ENCODE measurements at regions not wholly inside any gene's neighbourhood (a gene's known extent, or its start where the extent isn't known, plus 50 kb on each side); places are given as distances from the start of the nearest gene placed in this dataset.
"Not testable (repeated sequence)": the region's sequence is repeated elsewhere in the genome, so short reads cannot be mapped to it uniquely, and the experiment has no call there.

- Histone ChIP-seq H3K4me3 (ENCODE audit: low read length in 2 of 2) (no peak overlapping the region), H3K27ac (ENCODE audit: low read depth in 1 of 2, low read length in 2 of 2) (no peak overlapping the region), H3K36me3 (ENCODE audit: control insufficient read depth in 1 of 2, insufficient read depth in 2 of 2, low read length in 1 of 2) (no peaks in the 10 kb centered on the region), H3K9me3 (ENCODE audit: control insufficient read depth, low read length) (no peaks in the 10 kb centered on the region), H3K27me3 (ENCODE audit: control insufficient read depth in 1 of 2, insufficient read depth in 2 of 2, low read length in 1 of 2) (no peaks in the 10 kb centered on the region), H3K4me1 (ENCODE audit: control insufficient read depth in 1 of 2, insufficient read depth in 2 of 2, low read length in 2 of 2) (no peaks in the 10 kb centered on the region)
- no peak for ATAC-seq (ENCODE audit: low FRiP score)
- 92% methylated on average over 5 of the region's 5 CpGs for WGBS, 2 donors
- intact Hi-C loops (cut with DNase I): no loop called here
- DNase-seq: no peak
Measured at GRCh38 chr1:213417846-213418245, 366.8 kb downstream of the RPS6KC1 start.

GRCh38 chr1:213418268-213419071, 367.4 kb downstream of the RPS6KC1 start:
- Histone ChIP-seq H3K9me3 (ENCODE audit: control insufficient read depth, low read length) (no peaks in the 10 kb centered on the region), H3K36me3 (ENCODE audit: control insufficient read depth in 1 of 2, insufficient read depth in 2 of 2, low read length in 1 of 2) (no peaks in the 10 kb centered on the region), H3K4me3 (ENCODE audit: low read length in 2 of 2) (no peak overlapping the region), H3K27me3 (ENCODE audit: control insufficient read depth in 1 of 2, insufficient read depth in 2 of 2, low read length in 1 of 2) (no peaks in the 10 kb centered on the region), H3K27ac (ENCODE audit: low read depth in 1 of 2, low read length in 2 of 2) (no peak overlapping the region), H3K4me1 (ENCODE audit: control insufficient read depth in 1 of 2, insufficient read depth in 2 of 2, low read length in 2 of 2) (no peaks in the 10 kb centered on the region)
- ATAC-seq (ENCODE audit: low FRiP score): no peak
- 61 to 63% methylated on average over 19 of the region's 19 CpGs for whole genome bisulfite sequencing, 2 donors
- intact Hi-C loops (cut with DNase I): no loop called here
- DNase-seq: no peak

- intact Hi-C loops (cut with DNase I): no loop called here
- H3K4me3 ChIP-seq (ENCODE audit: low read length in 2 of 2): no peak overlapping the region
Measured at GRCh38 chr1:213419401-213420030, 368.5 kb downstream of the RPS6KC1 start.

DNA sequence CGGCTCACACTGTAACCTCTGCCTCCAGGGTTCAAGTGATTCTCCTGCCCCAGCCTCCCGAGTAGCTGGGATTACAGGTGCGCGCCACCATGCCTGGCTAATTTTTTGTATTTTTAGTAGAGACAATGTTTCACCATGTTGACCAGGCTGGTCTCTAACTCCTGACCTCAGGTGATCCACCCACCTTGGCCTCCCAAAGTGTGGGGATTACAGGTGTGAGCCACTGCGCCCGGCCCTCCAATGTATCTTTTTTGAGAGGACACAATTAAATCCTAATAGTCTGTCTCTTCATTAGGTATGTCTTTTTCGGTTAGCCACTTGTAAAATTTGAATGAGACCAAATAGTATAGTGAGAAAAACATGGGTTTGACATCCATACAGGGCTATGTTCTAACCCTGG, 370.1 kb downstream of the RPS6KC1 start:
- ATAC-seq (ENCODE audit: low FRiP score); DNase-seq; intact Hi-C loops (cut with DNase I); H3K27me3 ChIP-seq (ENCODE audit: control insufficient read depth in 1 of 2, insufficient read depth in 2 of 2, low read length in 1 of 2); H3K4me3 ChIP-seq (ENCODE audit: low read length in 2 of 2); H3K27ac ChIP-seq (ENCODE audit: low read depth in 1 of 2, low read length in 2 of 2); H3K9me3 ChIP-seq (ENCODE audit: control insufficient read depth, low read length); H3K36me3 ChIP-seq (ENCODE audit: control insufficient read depth in 1 of 2, insufficient read depth in 2 of 2, low read length in 1 of 2); H3K4me1 ChIP-seq (ENCODE audit: control insufficient read depth in 1 of 2, insufficient read depth in 2 of 2, low read length in 2 of 2): not testable (repeated sequence)
- 91 to 95% methylated on average over 7 of the region's 7 CpGs for WGBS, 2 donors

More at GRCh38 chr1:213419401-213420030, 368.5 kb downstream of the RPS6KC1 start:
- Histone ChIP-seq H3K9me3 (ENCODE audit: control insufficient read depth, low read length) (no peaks in the 10 kb centered on the region), H3K27ac (ENCODE audit: low read depth in 1 of 2, low read length in 2 of 2) (no peak overlapping the region), H3K27me3 (ENCODE audit: control insufficient read depth in 1 of 2, insufficient read depth in 2 of 2, low read length in 1 of 2) (no peaks in the 10 kb centered on the region), H3K36me3 (ENCODE audit: control insufficient read depth in 1 of 2, insufficient read depth in 2 of 2, low read length in 1 of 2) (no peaks in the 10 kb centered on the region), H3K4me1 (ENCODE audit: control insufficient read depth in 1 of 2, insufficient read depth in 2 of 2, low read length in 2 of 2) (no peaks in the 10 kb centered on the region)
- DNase-seq (no peak), ATAC-seq (ENCODE audit: low FRiP score) (no peak)
- 85 to 92% methylated on average over 3 of the region's 3 CpGs for WGBS, 2 donors

GRCh38 chr1:213423041-213423440, 372.0 kb downstream of the RPS6KC1 start:
- ATAC-seq (ENCODE audit: low FRiP score) (no peak), DNase-seq (no peak)
- WGBS, 2 donors: 40 to 44% methylated on average over 4 of the region's 4 CpGs
- no peaks in the 10 kb centered on the region for H3K27me3 ChIP-seq (ENCODE audit: control insufficient read depth in 1 of 2, insufficient read depth in 2 of 2, low read length in 1 of 2)
- intact Hi-C loops (cut with DNase I): no loop called here
- no peak overlapping the region for H3K27ac ChIP-seq (ENCODE audit: low read depth in 1 of 2, low read length in 2 of 2)
- H3K9me3 ChIP-seq (ENCODE audit: control insufficient read depth, low read length): no peaks in the 10 kb centered on the region
- no peaks in the 10 kb centered on the region for H3K36me3 ChIP-seq (ENCODE audit: control insufficient read depth in 1 of 2, insufficient read depth in 2 of 2, low read length in 1 of 2)
- H3K4me1 ChIP-seq (ENCODE audit: control insufficient read depth in 1 of 2, insufficient read depth in 2 of 2, low read length in 2 of 2): no peaks in the 10 kb centered on the region
- H3K4me3 ChIP-seq (ENCODE audit: low read length in 2 of 2): no peak overlapping the region

GRCh38 chr1:213423605-213424004, 372.6 kb downstream of the RPS6KC1 start:
- no peaks in the 10 kb centered on the region for H3K27me3 ChIP-seq (ENCODE audit: control insufficient read depth in 1 of 2, insufficient read depth in 2 of 2, low read length in 1 of 2)
- no peaks in the 10 kb centered on the region for H3K36me3 ChIP-seq (ENCODE audit: control insufficient read depth in 1 of 2, insufficient read depth in 2 of 2, low read length in 1 of 2)
- H3K4me3 ChIP-seq (ENCODE audit: low read length in 2 of 2): no peak overlapping the region
- H3K27ac ChIP-seq (ENCODE audit: low read depth in 1 of 2, low read length in 2 of 2): no peak overlapping the region
- intact Hi-C loops (cut with DNase I): no loop called here
- no peaks in the 10 kb centered on the region for H3K4me1 ChIP-seq (ENCODE audit: control insufficient read depth in 1 of 2, insufficient read depth in 2 of 2, low read length in 2 of 2)
- 68 to 76% methylated on average over 12 of the region's 12 CpGs for WGBS, 2 donors
- no peak for DNase-seq
- H3K9me3 ChIP-seq (ENCODE audit: control insufficient read depth, low read length): no peaks in the 10 kb centered on the region
- ATAC-seq (ENCODE audit: low FRiP score): no peak

DNA sequence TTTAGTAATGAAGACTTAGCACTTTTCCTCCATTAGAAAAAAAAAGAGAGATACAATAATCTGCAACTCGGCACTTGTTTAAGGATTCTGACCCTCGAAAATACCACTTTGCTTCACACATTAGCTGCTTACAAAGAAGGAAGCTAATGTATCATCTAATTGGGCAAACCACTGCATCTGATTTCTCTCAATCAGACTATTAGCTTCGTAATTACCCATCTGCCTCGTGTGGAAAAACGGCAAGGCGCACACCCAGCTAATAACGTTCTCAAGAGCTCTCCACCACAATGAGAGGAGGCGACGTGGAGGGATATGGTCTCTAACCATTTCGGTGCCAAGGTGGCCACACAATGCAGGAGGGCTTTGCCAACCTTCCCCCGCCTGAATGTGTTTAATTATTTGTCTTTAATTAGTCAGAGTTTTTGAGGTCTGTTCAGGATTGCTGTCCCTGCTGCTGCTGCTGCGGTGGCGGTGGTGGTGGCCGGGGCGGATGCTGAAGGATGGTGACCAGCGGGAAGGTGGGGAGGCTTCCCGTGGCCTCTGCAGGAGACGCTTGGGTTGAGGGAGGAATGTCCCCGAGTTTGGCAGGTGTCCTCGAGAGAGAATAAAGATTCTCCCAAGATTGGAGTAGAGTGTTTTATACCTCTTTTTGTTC, 374.5 kb downstream of the RPS6KC1 start:
- WGBS, 2 donors: 91% methylated on average over 20 of the region's 20 CpGs
- DNase-seq: no peak
- Histone ChIP-seq H3K36me3 (ENCODE audit: control insufficient read depth in 1 of 2, insufficient read depth in 2 of 2, low read length in 1 of 2) (no peaks in the 10 kb centered on the region), H3K27ac (ENCODE audit: low read depth in 1 of 2, low read length in 2 of 2) (no peak overlapping the region), H3K9me3 (ENCODE audit: control insufficient read depth, low read length) (no peaks in the 10 kb centered on the region), H3K27me3 (ENCODE audit: control insufficient read depth in 1 of 2, insufficient read depth in 2 of 2, low read length in 1 of 2) (peaks cover 0 to 2% of the 10 kb centered on the region in 2 donors), H3K4me1 (ENCODE audit: control insufficient read depth in 1 of 2, insufficient read depth in 2 of 2, low read length in 2 of 2) (no peaks in the 10 kb centered on the region), H3K4me3 (ENCODE audit: low read length in 2 of 2) (no peak overlapping the region)
- ATAC-seq (ENCODE audit: low FRiP score): no peak
- intact Hi-C loops (cut with DNase I): no loop called here

DNA sequence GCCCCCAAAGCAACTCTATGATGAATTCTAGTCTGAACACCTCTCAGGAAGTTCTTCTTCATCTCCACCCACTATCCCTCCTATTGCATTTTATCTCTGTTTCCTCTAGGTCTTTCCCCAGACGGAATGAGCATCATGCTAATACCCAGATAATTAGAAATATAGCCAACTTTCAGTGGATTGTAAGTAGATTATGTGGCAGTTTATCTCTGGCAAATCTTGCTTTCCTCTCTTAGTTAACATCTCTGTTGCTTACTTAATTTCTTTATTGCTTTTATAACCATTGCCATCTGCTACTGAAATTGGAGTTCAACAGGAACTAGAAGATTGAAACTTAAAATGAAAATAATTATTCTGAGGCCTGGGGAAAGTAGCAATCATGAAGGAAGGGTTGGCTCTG, 378.6 kb downstream of the RPS6KC1 start:
- ATAC-seq (ENCODE audit: low FRiP score) (no peak), DNase-seq (no peak)
- H3K9me3 ChIP-seq (ENCODE audit: control insufficient read depth, low read length): no peaks in the 10 kb centered on the region
- intact Hi-C loops (cut with DNase I): no loop called here
- H3K27ac ChIP-seq (ENCODE audit: low read depth in 1 of 2, low read length in 2 of 2): no peak overlapping the region
- no peaks in the 10 kb centered on the region for H3K36me3 ChIP-seq (ENCODE audit: control insufficient read depth in 1 of 2, insufficient read depth in 2 of 2, low read length in 1 of 2)
- peaks cover 0 to 2% of the 10 kb centered on the region in 2 donors for H3K27me3 ChIP-seq (ENCODE audit: control insufficient read depth in 1 of 2, insufficient read depth in 2 of 2, low read length in 1 of 2)
- H3K4me1 ChIP-seq (ENCODE audit: control insufficient read depth in 1 of 2, insufficient read depth in 2 of 2, low read length in 2 of 2): no peaks in the 10 kb centered on the region
- H3K4me3 ChIP-seq (ENCODE audit: low read length in 2 of 2): no peak overlapping the region
- WGBS, 2 donors: 46 to 90% methylated on average over 1 of the region's 1 CpG
